ENCODE measurements at regions not wholly inside any gene's neighbourhood (a gene's known extent, or its start where the extent isn't known, plus 50 kb on each side); places are given as distances from the start of the nearest gene placed in this dataset.
"Not testable (repeated sequence)": the region's sequence is repeated elsewhere in the genome, so short reads cannot be mapped to it uniquely, and the experiment has no call there.

GRCh38 chr3:191085091-191085490, 114.0 kb upstream of the OSTN start:
- TF ChIP-seq PATZ1 (CRISPR knock-in tag; IDR thresholded peaks at IDR 0.05; ENCODE audit: borderline replicate concordance) (no peak), ZNF70 (CRISPR knock-in tag; IDR thresholded peaks at IDR 0.05) (no peak), POU6F1 (CRISPR knock-in tag; IDR thresholded peaks at IDR 0.05; ENCODE audit: borderline replicate concordance, low read depth) (no peak), SNAI2 (CRISPR knock-in tag; IDR thresholded peaks at IDR 0.05) (no peak), BACH2 (CRISPR knock-in tag; IDR thresholded peaks at IDR 0.05; ENCODE audit: borderline replicate concordance) (no peak), OSR1 (CRISPR knock-in tag; IDR thresholded peaks at IDR 0.05) (no peak), TCF4 (CRISPR knock-in tag; IDR thresholded peaks at IDR 0.05; ENCODE audit: borderline replicate concordance) (no peak), ZFP3 (CRISPR knock-in tag; IDR thresholded peaks at IDR 0.05) (no peak), ZC3H10 (CRISPR knock-in tag; IDR thresholded peaks at IDR 0.05) (no peak), CSRNP3 (CRISPR knock-in tag; IDR thresholded peaks at IDR 0.05) (no peak), ARNTL (CRISPR knock-in tag; IDR thresholded peaks at IDR 0.05; ENCODE audit: borderline replicate concordance, low read depth) (no peak)

GRCh38 chr3:191078913-191079312, 120.1 kb upstream of the OSTN start:
- ATAC-seq = not testable (repeated sequence)

More at GRCh38 chr3:191085091-191085490, 114.0 kb upstream of the OSTN start:
- no peak for ATAC-seq

- no peak for ATAC-seq
Measured at GRCh38 chr3:191076903-191077552, 122.0 kb upstream of the OSTN start.

More at GRCh38 chr3:191076903-191077552, 122.0 kb upstream of the OSTN start:
- TF ChIP-seq ZFP3 (CRISPR knock-in tag; IDR thresholded peaks at IDR 0.05) (no peak), SNAI2 (CRISPR knock-in tag; IDR thresholded peaks at IDR 0.05) (no peak), OSR1 (CRISPR knock-in tag; IDR thresholded peaks at IDR 0.05) (no peak), TCF4 (CRISPR knock-in tag; IDR thresholded peaks at IDR 0.05; ENCODE audit: borderline replicate concordance) (no peak), PPARA (CRISPR knock-in tag; IDR thresholded peaks at IDR 0.05; ENCODE audit: borderline replicate concordance) (no peak), TSHZ2 (CRISPR knock-in tag; IDR thresholded peaks at IDR 0.05) (no peak), RARB (CRISPR knock-in tag; IDR thresholded peaks at IDR 0.05) (no peak), CSDC2 (CRISPR knock-in tag; IDR thresholded peaks at IDR 0.05) (no peak), CREB5 (CRISPR knock-in tag; IDR thresholded peaks at IDR 0.05; ENCODE audit: low read depth) (no peak), BACH2 (CRISPR knock-in tag; IDR thresholded peaks at IDR 0.05; ENCODE audit: borderline replicate concordance) (no peak), POU6F1 (CRISPR knock-in tag; IDR thresholded peaks at IDR 0.05; ENCODE audit: borderline replicate concordance, low read depth) (no peak), ZC3H10 (CRISPR knock-in tag; IDR thresholded peaks at IDR 0.05) (no peak), ISL1 (CRISPR knock-in tag; IDR thresholded peaks at IDR 0.05) (no peak)

Data from SK-N-SH treated with all-trans-retinoic acid at 6 μM for 48 hours (cell line).